ENCODE measurements at regions not wholly inside any gene's neighbourhood (a gene's known extent, or its start where the extent isn't known, plus 50 kb on each side); places are given as distances from the start of the nearest gene placed in this dataset.

DNA sequence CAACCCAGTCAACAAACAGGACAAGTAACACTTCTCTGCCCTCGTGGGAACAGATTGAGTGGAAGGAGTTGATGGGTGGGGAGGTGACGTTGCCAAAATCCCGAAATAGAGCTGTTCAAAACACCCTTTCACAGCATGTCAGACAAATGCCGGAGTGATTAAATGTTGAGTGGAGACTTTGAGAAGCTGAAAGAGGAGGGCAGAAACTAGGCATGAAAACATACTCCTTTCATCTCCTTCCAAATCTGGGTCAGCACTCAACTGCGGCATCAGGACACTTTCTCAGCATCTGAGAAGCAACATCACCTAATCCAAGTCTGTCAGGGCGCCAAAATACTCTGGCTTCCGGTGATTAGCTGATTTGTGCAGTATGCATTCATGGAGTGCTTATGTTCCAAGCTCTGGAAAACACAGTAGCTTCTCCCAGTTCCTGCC is 51.5 kb upstream of the MRI1 start:
- no peak overlapping the region for H3K4me3 Mint-ChIP-seq
- intact Hi-C loops (cut with DNase I, micrococcal nuclease): no loop called here
- POLR2A ChIA-PET: no interaction called here
- no peak for DNase-seq
- H3K27ac Mint-ChIP-seq: no peak overlapping the region
- H3K4me1 Mint-ChIP-seq: no peaks in the 10 kb centered on the region
- CTCF ChIA-PET: no interaction called here
- H3K36me3 Mint-ChIP-seq (ENCODE audit: low read depth): no peaks in the 10 kb centered on the region
- peaks cover 4% of the 10 kb centered on the region for H3K9me3 Mint-ChIP-seq (ENCODE audit: low read depth)
- peaks cover 10% of the 10 kb centered on the region for H3K27me3 Mint-ChIP-seq
- no peak for ATAC-seq

- no peak overlapping the region for H3K4me3 Mint-ChIP-seq
- H3K36me3 Mint-ChIP-seq (ENCODE audit: low read depth): no peaks in the 10 kb centered on the region
- ChIA-PET CTCF (interaction anchor here (0.5 to 0.7 kb wide), 3 partner anchors 10 to 145 kb away, joined by 3 read pairs; no protein-coding TSS in a partner anchor), POLR2A (no interaction called here)
- peaks cover 13% of the 10 kb centered on the region for H3K27me3 Mint-ChIP-seq
- intact Hi-C loops (cut with DNase I, micrococcal nuclease): no loop called here
- ATAC-seq (no peak), DNase-seq (no peak)
- H3K9me3 Mint-ChIP-seq (ENCODE audit: low read depth): no peaks in the 10 kb centered on the region
- no peaks in the 10 kb centered on the region for H3K4me1 Mint-ChIP-seq
- no peak overlapping the region for H3K27ac Mint-ChIP-seq
Observed at GRCh38 chr19:13707915-13708314, 56.4 kb upstream of the MRI1 start.

DNA sequence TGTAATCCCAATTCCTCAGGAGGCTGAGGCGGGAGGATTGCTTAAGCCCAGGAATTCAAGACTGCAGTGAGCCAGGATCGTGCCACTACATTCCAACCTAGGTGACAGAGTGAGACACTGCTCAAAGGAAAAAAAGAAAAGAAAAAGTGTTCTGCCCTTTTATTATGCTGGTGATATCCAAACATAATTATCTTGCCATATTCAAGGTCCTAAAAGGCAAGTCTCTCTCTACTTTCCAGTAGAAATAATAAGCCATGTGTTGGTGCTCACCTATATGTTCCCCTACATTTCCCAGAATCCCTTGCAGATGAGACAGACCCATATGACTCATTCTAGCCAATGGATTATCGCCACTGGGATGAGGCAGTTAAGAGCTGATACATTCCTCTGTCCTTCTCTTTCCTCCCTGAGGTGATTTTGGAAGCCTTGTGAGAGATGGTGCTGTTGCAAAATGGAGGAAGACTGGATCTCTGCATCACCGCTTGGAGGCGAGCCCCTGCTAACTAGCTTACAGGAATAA is 58.3 kb upstream of the MRI1 start:
- H3K4me3 Mint-ChIP-seq: no peak overlapping the region
- intact Hi-C loops (cut with DNase I, micrococcal nuclease): no loop called here
- no peak overlapping the region for H3K27ac Mint-ChIP-seq
- H3K36me3 Mint-ChIP-seq (ENCODE audit: low read depth): no peaks in the 10 kb centered on the region
- DNase-seq (no peak), ATAC-seq (no peak)
- POLR2A ChIA-PET: no interaction called here
- peaks cover 19% of the 10 kb centered on the region for H3K27me3 Mint-ChIP-seq
- no peaks in the 10 kb centered on the region for H3K4me1 Mint-ChIP-seq
- peaks cover 4% of the 10 kb centered on the region for H3K9me3 Mint-ChIP-seq (ENCODE audit: low read depth)
- CTCF ChIA-PET: interaction anchor here (0.9 to 1.2 kb wide), 2 partner anchors 365 to 422 kb away, joined by 3 read pairs; no protein-coding TSS in a partner anchor

- no peak for DNase-seq
- H3K27ac Mint-ChIP-seq: no peak overlapping the region
- peaks cover 4% of the 10 kb centered on the region for H3K9me3 Mint-ChIP-seq (ENCODE audit: low read depth)
- ATAC-seq: no peak
- peaks cover 21% of the 10 kb centered on the region for H3K27me3 Mint-ChIP-seq
- CTCF ChIA-PET: interaction anchor here (0.5 kb wide), 1 partner anchor 117 kb away, joined by 3 read pairs; no protein-coding TSS in a partner anchor
- H3K4me3 Mint-ChIP-seq: no peak overlapping the region
- H3K4me1 Mint-ChIP-seq: no peaks in the 10 kb centered on the region
- intact Hi-C loops (cut with DNase I, micrococcal nuclease): no loop called here
- POLR2A ChIA-PET: no interaction called here
- no peaks in the 10 kb centered on the region for H3K36me3 Mint-ChIP-seq (ENCODE audit: low read depth)
Observed at GRCh38 chr19:13705201-13705600, 59.1 kb upstream of the MRI1 start.

DNA sequence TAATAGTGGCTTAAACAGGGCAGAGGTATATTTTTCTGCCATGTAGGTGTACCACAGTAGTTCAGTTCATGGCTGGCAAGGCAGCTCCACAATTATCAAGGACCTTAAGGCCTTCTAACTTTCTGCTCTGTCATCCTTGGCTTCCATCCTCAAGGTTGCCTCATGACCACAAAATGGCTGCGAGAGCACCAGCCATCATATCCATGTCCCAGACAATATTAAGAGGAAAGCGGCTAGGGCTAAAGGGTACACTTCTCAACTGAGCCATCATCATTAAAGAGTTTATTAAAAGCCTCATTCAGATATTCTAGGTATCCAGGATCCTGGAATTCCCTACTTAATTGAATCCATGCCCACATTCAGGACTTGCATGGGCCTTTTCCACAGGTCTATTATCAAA is 62.7 kb upstream of the MRI1 start:
- ATAC-seq: no peak
- ChIA-PET CTCF (no interaction called here), POLR2A (no interaction called here)
- intact Hi-C loops (cut with DNase I, micrococcal nuclease): no loop called here
- Mint-ChIP-seq H3K36me3 (ENCODE audit: low read depth) (no peaks in the 10 kb centered on the region), H3K4me3 (no peak overlapping the region), H3K4me1 (no peaks in the 10 kb centered on the region), H3K27ac (no peak overlapping the region), H3K27me3 (peaks cover 22% of the 10 kb centered on the region), H3K9me3 (ENCODE audit: low read depth) (peaks cover 4% of the 10 kb centered on the region)
- no peak for DNase-seq

DNA sequence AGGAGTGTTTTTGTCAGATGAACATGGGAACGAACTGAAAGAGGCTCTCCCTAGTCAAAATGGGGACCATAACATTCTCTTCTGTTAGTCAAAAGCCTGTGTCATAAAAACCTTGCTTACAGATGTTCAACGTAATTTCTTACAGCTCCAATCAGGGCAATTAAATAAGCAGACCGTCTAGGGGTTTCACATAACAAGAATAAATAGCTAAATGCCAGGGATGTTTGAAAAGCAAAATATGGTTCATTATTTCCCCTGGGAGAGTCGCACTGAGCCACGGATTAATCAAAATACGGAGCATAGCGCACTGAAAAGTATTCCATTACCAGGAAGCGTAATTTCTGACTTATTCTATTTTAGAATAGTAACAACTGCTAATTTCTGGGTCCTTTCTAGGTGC is 63.7 kb upstream of the MRI1 start:
- H3K27ac Mint-ChIP-seq: no peak overlapping the region
- H3K4me1 Mint-ChIP-seq: no peaks in the 10 kb centered on the region
- peaks cover 4% of the 10 kb centered on the region for H3K9me3 Mint-ChIP-seq (ENCODE audit: low read depth)
- DNase-seq: no peak
- POLR2A ChIA-PET: no interaction called here
- no peak overlapping the region for H3K4me3 Mint-ChIP-seq
- CTCF ChIA-PET: no interaction called here
- no peak for ATAC-seq
- intact Hi-C loops (cut with DNase I, micrococcal nuclease): no loop called here
- no peaks in the 10 kb centered on the region for H3K36me3 Mint-ChIP-seq (ENCODE audit: low read depth)
- peaks cover 22% of the 10 kb centered on the region for H3K27me3 Mint-ChIP-seq

- intact Hi-C loops (cut with DNase I, micrococcal nuclease): no loop called here
- ChIA-PET CTCF (no interaction called here), POLR2A (no interaction called here)
- peaks cover 4% of the 10 kb centered on the region for H3K9me3 Mint-ChIP-seq (ENCODE audit: low read depth)
- no peaks in the 10 kb centered on the region for H3K36me3 Mint-ChIP-seq (ENCODE audit: low read depth)
- no peak overlapping the region for H3K4me3 Mint-ChIP-seq
- DNase-seq (no peak), ATAC-seq (no peak)
- no peaks in the 10 kb centered on the region for H3K4me1 Mint-ChIP-seq
- peaks cover 16% of the 10 kb centered on the region for H3K27me3 Mint-ChIP-seq
- H3K27ac Mint-ChIP-seq: no peak overlapping the region
Observed at GRCh38 chr19:13699786-13700185, 64.5 kb upstream of the MRI1 start.

DNA sequence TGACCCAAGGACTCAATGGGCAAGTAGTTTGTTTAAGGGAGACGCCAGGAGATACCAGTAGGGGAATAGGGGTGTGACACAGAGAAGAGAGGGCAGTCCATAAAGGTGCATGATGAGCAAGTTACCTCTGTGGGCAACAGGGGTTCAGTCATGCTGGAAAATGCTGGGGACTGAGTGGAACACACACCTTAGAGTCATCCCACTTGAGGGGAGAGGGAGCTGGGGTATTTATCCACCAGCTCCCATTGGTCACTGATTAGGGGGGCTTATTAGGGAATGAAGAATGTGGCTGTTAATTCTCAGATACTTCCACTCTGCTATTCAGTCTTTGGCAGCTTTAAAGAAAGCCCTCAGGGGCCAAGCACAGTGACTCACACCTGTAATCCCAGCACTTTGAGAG is 67.5 kb upstream of the MRI1 start:
- no peaks in the 10 kb centered on the region for H3K4me1 Mint-ChIP-seq
- CTCF ChIA-PET: no interaction called here
- H3K27me3 Mint-ChIP-seq: peaks cover 19% of the 10 kb centered on the region
- intact Hi-C loops (cut with DNase I, micrococcal nuclease): no loop called here
- DNase-seq (no peak), ATAC-seq (no peak)
- no peak overlapping the region for H3K4me3 Mint-ChIP-seq
- POLR2A ChIA-PET: no interaction called here
- H3K27ac Mint-ChIP-seq: no peak overlapping the region
- H3K36me3 Mint-ChIP-seq (ENCODE audit: low read depth): no peaks in the 10 kb centered on the region
- peaks cover 4% of the 10 kb centered on the region for H3K9me3 Mint-ChIP-seq (ENCODE audit: low read depth)

DNA sequence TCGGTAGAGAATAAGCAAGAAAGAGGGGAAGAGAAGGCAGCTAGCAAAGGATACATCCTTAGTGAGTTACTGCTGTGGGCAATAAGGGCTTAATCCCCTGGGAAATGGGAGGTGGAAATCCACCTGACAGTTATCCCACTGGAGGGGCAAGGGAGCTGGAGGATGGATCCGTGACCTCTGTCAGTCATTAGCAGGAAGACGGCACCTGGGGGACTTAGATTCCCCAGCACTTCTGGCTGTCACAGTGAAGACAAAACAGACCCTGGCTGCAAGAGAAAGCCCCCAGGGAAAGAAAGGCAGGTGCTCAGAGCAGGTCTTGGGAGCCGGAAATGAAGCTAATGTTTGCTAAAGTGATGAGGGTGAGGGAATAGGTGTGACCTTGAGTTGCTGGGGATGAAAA is 70.4 kb upstream of the MRI1 start:
- Mint-ChIP-seq H3K4me1 (no peaks in the 10 kb centered on the region), H3K27ac (no peak overlapping the region), H3K36me3 (ENCODE audit: low read depth) (no peaks in the 10 kb centered on the region), H3K27me3 (peaks cover 13% of the 10 kb centered on the region), H3K4me3 (no peak overlapping the region), H3K9me3 (ENCODE audit: low read depth) (no peaks in the 10 kb centered on the region)
- POLR2A ChIA-PET: no interaction called here
- intact Hi-C loops (cut with DNase I, micrococcal nuclease): no loop called here
- CTCF ChIA-PET: interaction anchor here (0.6 kb wide), 1 partner anchor 18 kb away, joined by 3 read pairs; no protein-coding TSS in a partner anchor
- DNase-seq (no peak), ATAC-seq (no peak)

- no peaks in the 10 kb centered on the region for H3K4me1 Mint-ChIP-seq
- DNase-seq (peak; percentile 6), ATAC-seq (no peak)
- H3K36me3 Mint-ChIP-seq (ENCODE audit: low read depth): no peaks in the 10 kb centered on the region
- peaks cover 12% of the 10 kb centered on the region for H3K27me3 Mint-ChIP-seq
- ChIA-PET CTCF (interaction anchor here (0.7 kb wide), 1 partner anchor 12 kb away, joined by 3 read pairs; no protein-coding TSS in a partner anchor), POLR2A (interaction anchor here (0.5 kb wide), 1 partner anchor 147 kb away, joined by 3 read pairs; no protein-coding TSS in a partner anchor)
- no peaks in the 10 kb centered on the region for H3K9me3 Mint-ChIP-seq (ENCODE audit: low read depth)
- intact Hi-C loops (cut with DNase I, micrococcal nuclease): no loop called here
- H3K4me3 Mint-ChIP-seq: no peak overlapping the region
- H3K27ac Mint-ChIP-seq: no peak overlapping the region
Observed at GRCh38 chr19:13691569-13692435, 72.5 kb upstream of the MRI1 start.

GRCh38 chr19:13689085-13689484 is 75.2 kb upstream of the MRI1 start:
- ChIA-PET CTCF (interaction anchor here (0.5 to 0.7 kb wide), 2 partner anchors 16 to 100 kb away, joined by 3 to 4 read pairs; no protein-coding TSS in a partner anchor), POLR2A (no interaction called here)
- Mint-ChIP-seq H3K27ac (no peak overlapping the region), H3K36me3 (ENCODE audit: low read depth) (no peaks in the 10 kb centered on the region), H3K9me3 (ENCODE audit: low read depth) (no peaks in the 10 kb centered on the region), H3K4me3 (no peak overlapping the region), H3K4me1 (no peaks in the 10 kb centered on the region), H3K27me3 (peaks cover 9% of the 10 kb centered on the region)
- DNase-seq (peak; percentile 30), ATAC-seq (peak; percentile 70)
- intact Hi-C loops (cut with DNase I, micrococcal nuclease): no loop called here

DNA sequence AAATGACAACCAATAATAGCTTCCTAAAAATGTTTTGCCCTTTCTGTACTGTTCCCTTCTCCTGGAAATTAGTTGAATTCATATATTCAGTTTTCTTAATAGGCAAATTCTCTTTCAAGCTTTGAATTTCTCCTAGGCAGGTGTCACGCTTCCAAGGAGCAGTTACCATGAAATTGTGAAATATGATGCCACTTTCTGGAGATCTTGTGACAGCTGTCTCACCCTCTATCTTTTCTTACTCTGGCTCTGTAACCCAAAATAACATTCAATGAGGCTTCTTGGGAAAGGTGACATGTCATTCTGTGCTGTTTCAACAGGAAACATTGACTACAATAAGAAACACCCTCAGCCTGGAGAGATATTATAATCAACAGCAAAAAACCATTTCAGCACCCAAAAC is 80.3 kb upstream of the MRI1 start:
- Mint-ChIP-seq H3K4me3 (no peak overlapping the region), H3K27ac (no peak overlapping the region), H3K36me3 (ENCODE audit: low read depth) (peaks cover 2% of the 10 kb centered on the region), H3K27me3 (peaks cover 4% of the 10 kb centered on the region), H3K4me1 (no peaks in the 10 kb centered on the region), H3K9me3 (ENCODE audit: low read depth) (peaks cover 8% of the 10 kb centered on the region)
- DNase-seq (no peak), ATAC-seq (no peak)
- POLR2A ChIA-PET: no interaction called here
- intact Hi-C loops (cut with DNase I, micrococcal nuclease): no loop called here
- CTCF ChIA-PET: interaction anchor here (0.9 kb wide), 1 partner anchor 355 kb away, joined by 3 read pairs; no protein-coding TSS in a partner anchor
